ENCODE measurements at regions not wholly inside any gene's neighbourhood (a gene's known extent, or its start where the extent isn't known, plus 50 kb on each side); places are given as distances from the start of the nearest gene placed in this dataset.

DNA sequence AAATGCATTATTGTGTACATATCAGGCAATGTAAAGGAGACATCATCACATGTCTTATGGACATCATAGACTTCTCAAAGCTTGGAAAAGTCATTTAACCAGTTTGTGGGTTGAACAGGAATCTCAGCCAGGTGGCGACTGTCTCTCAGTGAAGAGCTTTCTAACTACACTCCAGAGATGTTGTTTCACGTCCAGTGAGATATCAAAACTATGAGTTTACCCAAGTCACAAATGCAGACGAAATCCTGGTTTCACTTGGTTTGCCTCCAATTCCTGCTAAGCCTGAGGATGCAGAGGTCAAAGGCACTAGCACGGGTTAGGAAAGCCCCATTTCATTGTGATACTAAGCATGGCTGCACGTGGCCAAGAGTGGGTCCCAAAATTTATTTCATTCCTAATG lies 384.5 kb upstream of the MEIS1 start:
- intact Hi-C loops (cut with DNase I) = no loop called here
- DNase-seq (ENCODE audit: low spot score in 2 of 2) = no peak
- H3K4me3 ChIP-seq = no peak overlapping the region
- no peaks in the 10 kb centered on the region for H3K9me3 ChIP-seq
- no peaks in the 10 kb centered on the region for H3K36me3 ChIP-seq
- H3K27me3 ChIP-seq = no peaks in the 10 kb centered on the region
- H3K27ac ChIP-seq = no peak overlapping the region
- H3K4me1 ChIP-seq = no peaks in the 10 kb centered on the region
- TF ChIP-seq, protein P1, sequence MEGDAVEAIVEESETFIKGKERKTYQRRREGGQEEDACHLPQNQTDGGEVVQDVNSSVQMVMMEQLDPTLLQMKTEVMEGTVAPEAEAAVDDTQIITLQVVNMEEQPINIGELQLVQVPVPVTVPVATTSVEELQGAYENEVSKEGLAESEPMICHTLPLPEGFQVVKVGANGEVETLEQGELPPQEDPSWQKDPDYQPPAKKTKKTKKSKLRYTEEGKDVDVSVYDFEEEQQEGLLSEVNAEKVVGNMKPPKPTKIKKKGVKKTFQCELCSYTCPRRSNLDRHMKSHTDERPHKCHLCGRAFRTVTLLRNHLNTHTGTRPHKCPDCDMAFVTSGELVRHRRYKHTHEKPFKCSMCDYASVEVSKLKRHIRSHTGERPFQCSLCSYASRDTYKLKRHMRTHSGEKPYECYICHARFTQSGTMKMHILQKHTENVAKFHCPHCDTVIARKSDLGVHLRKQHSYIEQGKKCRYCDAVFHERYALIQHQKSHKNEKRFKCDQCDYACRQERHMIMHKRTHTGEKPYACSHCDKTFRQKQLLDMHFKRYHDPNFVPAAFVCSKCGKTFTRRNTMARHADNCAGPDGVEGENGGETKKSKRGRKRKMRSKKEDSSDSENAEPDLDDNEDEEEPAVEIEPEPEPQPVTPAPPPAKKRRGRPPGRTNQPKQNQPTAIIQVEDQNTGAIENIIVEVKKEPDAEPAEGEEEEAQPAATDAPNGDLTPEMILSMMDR (IDR thresholded peaks at IDR 0.05) = no peak

DNA sequence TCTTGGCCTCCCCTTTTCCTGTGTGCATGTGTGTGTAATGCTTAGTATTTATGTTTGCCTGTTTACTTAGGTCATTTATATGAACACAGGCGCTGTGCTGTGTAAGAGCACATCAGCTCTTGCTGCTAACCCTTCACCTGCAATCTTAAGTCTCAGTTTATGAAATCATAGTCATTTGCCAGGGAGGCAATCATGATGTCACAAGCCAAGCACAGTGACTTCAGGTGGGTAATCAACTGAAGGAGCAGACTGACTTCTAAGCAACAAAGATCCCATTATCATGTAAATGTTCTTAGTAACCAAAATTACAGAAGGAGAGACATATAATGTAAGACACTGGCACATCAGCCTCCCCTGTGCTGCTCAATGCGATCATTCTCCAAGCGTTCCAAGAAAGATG lies 386.3 kb upstream of the MEIS1 start:
- intact Hi-C loops (cut with DNase I) = no loop called here
- no peak overlapping the region for H3K27ac ChIP-seq
- TF ChIP-seq, protein P1 (IDR thresholded peaks at IDR 0.05) = no peak
- no peaks in the 10 kb centered on the region for H3K4me1 ChIP-seq
- no peaks in the 10 kb centered on the region for H3K27me3 ChIP-seq
- no peaks in the 10 kb centered on the region for H3K9me3 ChIP-seq
- DNase-seq (ENCODE audit: low spot score in 2 of 2) = no peak
- no peak overlapping the region for H3K4me3 ChIP-seq
- no peaks in the 10 kb centered on the region for H3K36me3 ChIP-seq

DNA sequence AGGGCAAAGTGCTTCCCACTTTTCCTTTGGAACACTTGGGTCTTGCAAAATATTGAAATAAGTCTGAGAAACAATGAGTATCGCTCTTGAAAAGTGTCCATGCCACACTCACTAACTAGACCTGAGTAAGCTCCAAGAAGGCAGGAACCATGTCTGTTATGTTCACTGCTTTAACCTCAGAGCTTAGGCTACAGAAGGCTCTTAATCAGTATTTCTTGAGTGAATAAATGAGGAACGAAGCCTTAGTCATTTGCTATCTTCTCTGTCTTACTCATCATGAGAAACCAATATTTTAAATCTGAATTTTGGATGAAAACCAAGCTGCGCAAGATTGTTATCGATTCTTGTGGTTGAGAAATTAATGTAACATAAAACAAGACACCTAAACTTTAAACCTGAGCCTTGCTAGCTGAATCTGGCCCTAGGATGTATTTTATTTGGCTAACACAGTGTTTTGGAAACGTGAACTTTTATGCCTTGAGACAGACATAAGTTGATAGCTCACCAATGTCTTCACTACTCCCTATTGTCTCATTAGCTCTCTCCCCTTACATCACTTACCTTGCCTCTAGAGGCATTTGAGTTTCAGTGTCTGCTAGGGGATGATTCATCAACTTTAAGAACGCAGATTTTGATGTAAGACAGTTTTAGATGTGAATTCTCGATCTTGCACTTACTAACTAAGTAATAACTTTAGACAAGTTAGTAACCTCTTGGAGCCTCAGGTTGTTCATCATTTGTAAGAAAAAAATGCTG lies 392.8 kb upstream of the MEIS1 start:
- Histone ChIP-seq H3K4me3 (no peak overlapping the region), H3K4me1 (no peaks in the 10 kb centered on the region), H3K36me3 (no peaks in the 10 kb centered on the region), H3K27ac (no peak overlapping the region), H3K9me3 (no peaks in the 10 kb centered on the region), H3K27me3 (no peaks in the 10 kb centered on the region)
- TF ChIP-seq, protein P1 (IDR thresholded peaks at IDR 0.05) = no peak
- DNase-seq (ENCODE audit: low spot score in 2 of 2) = no peak
- intact Hi-C loops (cut with DNase I) = no loop called here

DNA sequence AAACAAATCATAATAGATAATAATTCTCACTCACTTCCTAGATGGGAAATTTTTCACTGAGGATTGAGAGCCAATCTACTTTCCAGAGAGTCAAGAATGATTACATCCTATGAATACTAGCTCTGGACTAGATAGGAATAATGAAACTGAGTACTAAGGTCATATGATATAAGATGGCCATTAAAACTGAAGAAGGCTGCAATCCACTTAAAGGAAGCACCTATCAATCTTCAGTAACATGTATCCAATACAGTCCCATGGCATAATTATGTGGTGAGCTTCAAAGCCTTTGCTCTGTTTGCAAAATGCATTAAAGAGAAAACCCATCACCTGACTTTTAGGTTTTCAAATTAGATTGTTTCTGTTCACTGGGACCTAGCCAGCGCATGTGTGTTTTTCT lies 398.0 kb upstream of the MEIS1 start:
- Histone ChIP-seq H3K4me3 (no peak overlapping the region), H3K27ac (no peak overlapping the region), H3K27me3 (no peaks in the 10 kb centered on the region), H3K36me3 (no peaks in the 10 kb centered on the region), H3K9me3 (no peaks in the 10 kb centered on the region), H3K4me1 (no peaks in the 10 kb centered on the region)
- intact Hi-C loops (cut with DNase I) = no loop called here
- no peak for DNase-seq (ENCODE audit: low spot score in 2 of 2)
- TF ChIP-seq, protein P1 (IDR thresholded peaks at IDR 0.05) = no peak

DNA sequence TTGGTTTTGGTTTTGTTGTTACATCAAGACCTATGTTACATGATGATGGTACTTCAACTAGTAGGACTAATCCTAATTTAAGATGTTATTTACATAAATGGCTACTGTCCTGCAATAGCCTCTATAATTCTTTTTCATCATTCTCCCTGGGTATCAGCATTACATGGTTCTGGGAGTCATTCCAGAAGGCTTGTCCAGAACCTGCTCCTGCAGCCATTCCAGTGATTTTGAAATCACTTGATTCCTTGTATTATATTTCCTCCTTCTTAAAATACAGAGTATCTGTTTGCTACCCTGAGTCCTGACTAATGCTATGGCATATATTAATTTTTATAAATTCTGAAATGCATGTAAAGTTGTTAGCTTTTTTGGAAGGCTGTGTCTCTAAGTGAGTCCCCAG lies 400.5 kb upstream of the MEIS1 start:
- no peak overlapping the region for H3K27ac ChIP-seq
- no peaks in the 10 kb centered on the region for H3K27me3 ChIP-seq
- intact Hi-C loops (cut with DNase I) = no loop called here
- no peak for DNase-seq (ENCODE audit: low spot score in 2 of 2)
- no peaks in the 10 kb centered on the region for H3K36me3 ChIP-seq
- no peaks in the 10 kb centered on the region for H3K9me3 ChIP-seq
- TF ChIP-seq, protein P1 (IDR thresholded peaks at IDR 0.05) = no peak
- H3K4me3 ChIP-seq = no peak overlapping the region
- no peaks in the 10 kb centered on the region for H3K4me1 ChIP-seq

All from ascending aorta (tissue), 2 donors.